SH-SY5Y (cell line): ENCODE measurements at regions not wholly inside any gene's neighbourhood (a gene's known extent, or its start where the extent isn't known, plus 50 kb on each side); places are given as distances from the start of the nearest gene placed in this dataset.

ENCODE experiments used
- GATA2 ChIP-seq: IDR thresholded peaks from 2 replicates; pipeline ENCODE4 v1.6.1; 2011; ENCODE audit warnings: mild to moderate bottlenecking, low read depth, low read length
- GATA3 ChIP-seq: IDR thresholded peaks from 2 replicates; pipeline ENCODE4 v1.6.1; 2011; ENCODE audit warnings: low read depth, mild to moderate bottlenecking, low read length, moderate library complexity

DNA sequence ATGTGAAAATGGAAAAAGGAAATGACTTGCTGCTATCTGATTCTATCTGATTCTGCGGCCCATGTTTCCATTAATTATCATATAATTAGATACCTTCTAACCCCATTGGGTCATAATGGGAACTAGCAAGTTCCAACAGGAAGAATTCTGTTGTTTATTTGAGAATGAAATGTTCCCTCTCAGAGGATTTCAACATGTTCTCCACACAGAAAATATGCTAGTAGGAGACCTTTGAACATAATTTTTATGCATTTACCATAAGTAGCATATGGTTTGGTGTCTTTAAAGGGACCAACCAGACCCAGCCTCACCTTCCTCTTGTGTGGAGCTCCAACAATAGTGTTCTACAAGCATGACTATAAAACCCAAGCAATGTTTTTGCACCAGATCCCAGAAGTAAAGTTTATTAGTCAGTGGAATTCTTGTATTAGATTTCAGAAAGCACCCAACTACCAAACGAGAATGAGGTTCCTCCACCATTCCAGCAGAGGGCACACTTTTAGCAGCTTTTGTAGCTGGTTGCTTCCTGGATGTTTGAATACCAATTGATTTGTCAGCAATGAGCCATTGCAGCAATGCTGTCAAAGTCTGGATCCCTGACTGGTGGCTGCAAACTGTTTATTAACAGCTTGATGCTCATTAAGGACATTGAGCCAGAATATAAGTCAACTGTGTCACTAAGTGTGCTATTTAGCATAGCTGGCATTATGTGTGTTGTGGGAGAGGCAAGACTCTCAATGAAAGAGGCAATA lies 143.6 kb upstream of the GJE1 start:
- no peak for TF ChIP-seq GATA2
- TF ChIP-seq GATA3: no peak

DNA sequence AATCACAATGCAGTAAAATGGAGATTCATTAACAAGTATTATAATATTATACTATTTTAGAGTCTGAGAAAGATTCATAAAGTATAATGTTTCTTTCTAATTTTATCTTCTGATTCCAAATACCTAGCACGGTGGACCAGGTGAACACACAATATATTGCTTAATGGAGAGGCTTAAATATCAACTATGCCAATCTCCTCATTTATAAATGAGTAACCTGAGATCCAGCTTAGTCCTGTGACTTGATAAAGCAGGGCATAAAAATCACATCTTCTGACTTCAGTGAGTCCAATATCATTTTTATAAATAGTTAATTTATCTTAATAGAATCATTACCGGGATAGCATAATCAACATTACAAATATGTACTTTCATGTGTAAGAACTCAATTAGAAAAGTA lies 144.4 kb upstream of the GJE1 start:
- TF ChIP-seq GATA3 (no peak), GATA2 (no peak)

DNA sequence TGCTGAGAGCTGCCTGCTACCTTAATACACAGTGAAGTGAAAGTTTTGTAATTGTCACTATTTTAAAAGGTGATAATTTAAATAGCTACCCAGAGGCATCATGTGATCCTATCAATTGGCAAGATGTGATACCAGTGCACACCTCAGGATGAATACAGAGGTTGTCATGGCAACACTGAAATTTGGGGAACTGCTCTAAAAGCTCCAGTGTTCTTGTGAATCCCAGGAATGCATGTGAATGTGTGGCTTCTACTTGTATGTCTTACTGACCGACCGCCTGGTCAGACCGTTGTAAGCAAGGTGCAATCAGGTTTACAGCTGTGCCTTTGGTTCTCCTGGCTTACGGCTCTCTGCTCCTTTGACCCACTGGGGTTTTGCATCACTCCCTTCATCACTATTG lies 146.3 kb upstream of the GJE1 start:
- TF ChIP-seq GATA2: no peak
- no peak for TF ChIP-seq GATA3

DNA sequence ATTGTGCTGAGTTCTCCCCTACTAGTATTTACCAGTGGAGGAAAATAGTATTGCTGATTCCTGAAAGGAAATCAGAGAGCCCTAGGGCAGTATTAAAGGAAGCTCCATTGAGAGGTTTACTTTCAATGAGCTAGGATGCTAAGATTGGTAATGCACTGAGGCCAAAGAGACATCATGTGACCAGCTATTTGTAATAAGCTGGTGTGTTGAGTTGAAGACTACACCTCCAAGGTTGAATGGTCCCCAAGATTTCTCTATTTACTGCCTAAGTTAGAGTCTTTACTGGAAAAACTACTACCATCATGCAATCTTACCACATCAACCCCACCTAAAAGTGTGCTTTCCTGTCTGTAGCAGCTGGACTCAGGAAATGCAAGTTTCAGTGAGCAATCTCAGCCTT lies 151.5 kb upstream of the GJE1 start:
- TF ChIP-seq GATA3 (no peak), GATA2 (no peak)

DNA sequence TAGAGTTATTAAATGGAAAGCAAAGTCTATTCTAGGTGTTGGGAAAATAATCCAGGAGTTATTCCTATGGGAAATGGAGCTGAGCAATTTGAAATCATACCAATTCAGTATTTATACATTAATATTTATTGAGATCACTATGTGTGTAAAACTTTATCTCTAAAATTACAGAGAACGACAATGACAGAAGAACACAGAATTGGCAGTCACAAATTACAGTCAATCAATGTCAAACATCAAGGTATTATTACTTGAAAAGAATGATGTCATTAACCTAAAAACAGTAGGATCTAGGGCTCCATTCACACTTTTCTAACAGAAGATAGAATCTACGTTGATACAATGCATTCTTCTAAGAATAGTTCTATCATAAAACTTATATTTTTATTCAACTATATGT lies 154.9 kb upstream of the GJE1 start:
- no peak for TF ChIP-seq GATA3
- TF ChIP-seq GATA2: no peak

DNA sequence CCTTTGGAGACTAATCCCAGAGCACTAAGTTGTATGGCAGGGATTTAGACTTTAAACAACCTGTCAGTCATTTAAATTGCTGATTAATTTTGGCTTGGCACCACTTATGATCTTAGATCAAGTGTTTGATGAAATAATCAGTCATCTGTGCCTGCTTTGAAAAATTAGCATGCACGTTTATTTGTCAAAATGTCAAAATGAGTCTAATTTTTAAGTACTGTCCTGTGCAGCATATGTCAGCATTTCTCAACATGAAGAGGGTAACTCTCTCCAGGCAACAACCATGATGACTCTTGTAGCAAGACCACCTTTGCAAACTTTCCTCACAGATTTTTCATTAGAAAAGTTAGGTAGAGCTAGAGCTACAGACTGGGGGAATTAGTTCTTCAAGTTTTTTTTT lies 155.7 kb upstream of the GJE1 start:
- no peak for TF ChIP-seq GATA2

DNA sequence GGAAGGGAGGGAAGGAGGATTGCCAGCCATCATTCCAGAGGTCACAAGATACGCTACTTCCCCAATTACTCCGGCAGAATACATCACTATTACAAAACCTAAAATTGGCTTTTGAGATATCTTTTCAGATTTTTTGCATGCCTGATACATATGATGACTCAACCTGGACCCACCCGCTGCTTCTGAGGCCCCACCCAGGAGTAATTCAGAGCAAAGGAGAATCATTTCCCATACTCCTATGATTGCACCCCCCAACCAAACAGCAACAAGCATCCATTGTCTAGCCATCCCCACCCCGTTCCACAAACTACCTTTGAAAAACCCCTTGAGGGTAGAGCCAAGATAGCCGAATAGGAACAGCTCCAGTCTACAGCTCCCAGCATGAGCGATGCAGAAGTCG lies 163.5 kb upstream of the GJE1 start:
- no peak for TF ChIP-seq GATA3
- no peak for TF ChIP-seq GATA2

DNA sequence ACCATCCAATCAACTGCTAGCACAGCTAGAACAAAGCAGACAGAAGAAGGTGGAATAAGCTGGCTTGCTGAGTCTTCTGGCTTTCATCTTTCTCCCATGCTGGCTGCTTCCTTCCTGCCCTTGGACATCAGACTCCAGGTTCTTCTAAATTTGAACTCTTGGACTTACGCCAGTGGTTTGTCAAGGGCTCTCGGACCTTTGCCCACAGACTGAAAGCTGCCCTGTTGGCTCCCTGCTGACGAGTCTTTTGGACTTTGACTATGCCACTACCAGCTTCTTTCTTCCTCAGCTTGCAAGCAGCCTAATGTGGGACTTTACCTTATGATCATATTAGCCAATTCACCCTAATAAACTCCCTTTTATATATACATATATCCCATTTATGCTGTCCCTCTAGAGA lies 164.1 kb upstream of the GJE1 start:
- TF ChIP-seq GATA3: no peak
- TF ChIP-seq GATA2: no peak

DNA sequence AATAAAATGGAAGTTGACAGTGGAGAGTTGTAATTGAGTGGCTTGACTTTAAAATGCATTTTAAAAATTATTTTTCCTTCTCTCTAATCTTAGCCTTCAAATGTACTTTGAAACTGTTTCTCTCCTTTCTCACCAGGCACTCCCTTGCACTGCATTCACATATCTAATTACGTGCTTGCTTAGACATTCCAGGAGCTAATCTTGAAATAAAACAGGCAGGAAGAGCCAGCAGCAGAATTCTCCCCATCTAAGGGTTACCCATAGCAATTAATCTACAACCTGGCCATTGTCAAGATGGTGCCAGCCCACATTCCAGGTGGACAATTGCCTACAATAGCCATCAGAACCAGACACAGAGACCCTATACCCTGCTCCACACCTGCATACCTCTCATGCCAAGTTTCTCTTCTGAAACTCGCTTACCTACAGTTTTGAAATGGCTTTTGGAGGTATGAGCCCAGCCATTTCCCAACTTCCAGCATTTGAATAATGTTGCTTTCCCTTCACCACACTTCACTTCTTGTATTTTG lies 167.6 kb upstream of the GJE1 start:
- TF ChIP-seq GATA3 (no peak), GATA2 (no peak)

DNA sequence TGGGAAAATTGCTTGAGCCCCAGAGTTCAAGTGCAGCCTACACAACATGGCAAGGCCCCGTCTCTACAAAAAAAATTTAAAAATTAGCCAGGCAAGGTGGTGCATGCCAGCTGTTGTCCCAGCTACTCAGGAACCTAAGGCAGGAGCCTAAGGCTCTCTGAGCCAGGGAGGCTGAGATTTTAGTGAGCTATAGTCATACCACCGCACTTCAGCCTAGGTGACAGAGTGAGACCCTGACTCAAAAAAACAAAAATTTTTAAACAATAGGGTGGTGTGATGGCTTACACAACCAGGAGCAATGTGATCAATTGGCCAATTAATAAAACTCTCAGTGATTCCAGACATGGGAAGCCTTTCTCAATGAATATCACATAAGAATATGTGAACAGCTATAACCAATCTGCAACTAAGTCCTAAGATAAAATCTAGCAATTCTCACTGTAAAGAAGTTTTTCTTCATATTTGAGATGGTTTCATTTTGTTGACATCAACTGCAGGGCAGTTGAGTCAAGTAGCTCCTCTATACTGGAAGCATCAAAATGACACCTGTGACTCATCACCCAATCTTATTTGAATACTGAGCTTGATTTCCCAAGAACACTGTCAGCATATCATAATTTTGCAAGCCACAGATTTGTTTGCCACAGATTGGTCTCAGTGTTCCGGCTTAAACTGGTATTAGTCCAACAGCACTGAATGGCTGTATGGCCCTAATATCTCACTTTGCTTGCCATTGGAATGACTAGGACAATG lies 169.0 kb upstream of the GJE1 start:
- TF ChIP-seq GATA3 (no peak), GATA2 (no peak)

DNA sequence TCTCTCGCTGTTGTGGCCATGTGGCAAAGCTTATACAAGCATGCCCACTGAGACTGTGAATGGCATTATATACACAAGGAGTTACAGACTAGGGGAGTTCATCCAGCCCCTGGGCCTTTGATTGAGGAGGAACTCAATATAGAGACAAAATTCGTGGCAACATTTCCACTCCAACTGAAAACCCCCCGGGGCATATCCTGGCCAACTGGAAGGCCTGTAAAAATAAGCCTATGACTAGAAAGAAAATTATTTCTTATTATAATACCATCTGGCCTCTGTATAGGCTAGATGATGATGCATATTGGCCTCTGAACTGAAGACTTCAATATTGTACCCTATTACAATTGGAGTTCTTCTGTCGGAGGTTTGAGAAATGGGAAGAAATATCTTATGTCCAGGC lies 175.5 kb upstream of the GJE1 start:
- TF ChIP-seq GATA2: no peak
- TF ChIP-seq GATA3: no peak

DNA sequence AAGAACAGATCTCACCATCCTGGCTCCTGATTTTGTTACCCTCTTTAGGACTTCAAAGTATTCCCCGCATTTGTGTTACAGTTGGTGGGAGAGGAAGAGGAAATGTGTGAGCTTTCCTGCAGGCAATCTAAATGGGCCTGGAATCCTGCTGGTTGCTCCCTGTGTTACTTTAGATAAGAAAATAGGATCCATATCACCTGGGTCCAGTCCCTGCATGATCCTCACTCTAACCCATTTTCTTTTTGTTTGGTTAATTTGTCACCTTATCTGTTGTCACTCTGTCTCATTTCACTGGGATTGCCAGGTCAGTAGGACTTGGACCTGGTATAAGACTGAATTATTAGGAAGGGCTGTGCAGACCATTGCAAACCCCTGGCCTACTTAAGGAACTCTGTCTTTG lies 175.9 kb upstream of the GJE1 start:
- TF ChIP-seq GATA3: no peak
- no peak for TF ChIP-seq GATA2

DNA sequence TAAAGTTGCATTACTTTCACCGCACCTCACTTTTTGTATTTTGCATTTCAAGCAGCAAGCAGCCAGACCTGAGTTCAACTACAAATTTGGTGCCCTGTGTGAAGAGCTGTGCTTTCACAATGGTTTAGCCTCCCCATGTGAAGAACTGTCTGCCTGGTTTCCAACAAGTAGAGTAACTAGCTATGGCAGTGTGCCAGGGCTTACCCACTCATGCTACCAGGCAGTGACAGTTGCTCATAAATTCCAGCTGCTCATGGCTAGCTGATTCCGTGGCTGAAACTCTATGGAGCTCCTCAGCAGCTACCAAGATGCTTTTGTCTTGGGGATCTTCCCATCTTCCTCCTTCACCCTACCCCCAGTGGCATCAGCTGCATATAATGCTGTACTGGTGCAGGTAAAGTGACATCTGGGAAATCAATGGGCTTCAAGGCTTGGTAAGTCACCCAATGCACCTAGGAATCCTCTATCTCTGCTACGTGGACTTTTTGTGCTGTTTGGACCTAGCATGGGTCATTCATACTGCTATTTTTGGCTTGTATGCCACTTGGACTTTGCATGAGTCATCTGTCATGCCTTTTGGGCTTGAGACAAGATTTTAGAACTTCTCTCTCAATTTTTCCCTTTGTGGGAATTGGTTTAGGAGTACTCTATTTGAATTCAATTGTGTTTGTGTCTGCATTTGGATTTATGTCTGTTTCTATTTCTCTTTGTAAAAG lies 176.5 kb upstream of the GJE1 start:
- TF ChIP-seq GATA3: no peak
- TF ChIP-seq GATA2: no peak

DNA sequence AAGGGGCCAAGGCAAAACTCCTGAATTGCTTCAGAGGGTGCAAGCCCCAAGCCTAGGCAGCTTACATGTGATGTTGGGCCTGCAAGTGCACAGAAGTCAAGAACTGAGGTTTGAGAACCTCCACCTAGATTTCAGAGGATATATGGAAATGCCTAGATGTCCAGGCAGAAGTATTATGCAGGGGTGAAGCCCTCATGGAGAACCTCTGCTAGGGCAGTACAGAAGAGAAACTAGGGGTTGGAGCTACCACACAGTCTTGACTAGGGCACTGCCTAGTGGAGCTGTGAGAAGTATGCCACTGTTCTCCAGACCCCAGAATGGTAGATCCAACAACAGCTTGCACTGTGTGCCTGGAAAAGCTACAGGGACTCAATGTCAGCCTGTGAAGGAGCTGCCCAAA lies 179.7 kb upstream of the GJE1 start:
- no peak for TF ChIP-seq GATA3
- TF ChIP-seq GATA2: no peak
